ENCODE measurements at regions not wholly inside any gene's neighbourhood (a gene's known extent, or its start where the extent isn't known, plus 50 kb on each side); places are given as distances from the start of the nearest gene placed in this dataset.

- TF ChIP-seq, protein P1, sequence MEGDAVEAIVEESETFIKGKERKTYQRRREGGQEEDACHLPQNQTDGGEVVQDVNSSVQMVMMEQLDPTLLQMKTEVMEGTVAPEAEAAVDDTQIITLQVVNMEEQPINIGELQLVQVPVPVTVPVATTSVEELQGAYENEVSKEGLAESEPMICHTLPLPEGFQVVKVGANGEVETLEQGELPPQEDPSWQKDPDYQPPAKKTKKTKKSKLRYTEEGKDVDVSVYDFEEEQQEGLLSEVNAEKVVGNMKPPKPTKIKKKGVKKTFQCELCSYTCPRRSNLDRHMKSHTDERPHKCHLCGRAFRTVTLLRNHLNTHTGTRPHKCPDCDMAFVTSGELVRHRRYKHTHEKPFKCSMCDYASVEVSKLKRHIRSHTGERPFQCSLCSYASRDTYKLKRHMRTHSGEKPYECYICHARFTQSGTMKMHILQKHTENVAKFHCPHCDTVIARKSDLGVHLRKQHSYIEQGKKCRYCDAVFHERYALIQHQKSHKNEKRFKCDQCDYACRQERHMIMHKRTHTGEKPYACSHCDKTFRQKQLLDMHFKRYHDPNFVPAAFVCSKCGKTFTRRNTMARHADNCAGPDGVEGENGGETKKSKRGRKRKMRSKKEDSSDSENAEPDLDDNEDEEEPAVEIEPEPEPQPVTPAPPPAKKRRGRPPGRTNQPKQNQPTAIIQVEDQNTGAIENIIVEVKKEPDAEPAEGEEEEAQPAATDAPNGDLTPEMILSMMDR (conservative IDR thresholded peaks at IDR 0.05; ENCODE audit: low read depth in 2 of 2): no peak
- TF ChIP-seq JUNB (IDR thresholded peaks at IDR 0.05; ENCODE audit: unreplicated experiment) (no peak), ZNF331 (CRISPR knock-in tag; IDR thresholded peaks at IDR 0.05; ENCODE audit: low read depth) (no peak), POLR2AphosphoS5 (IDR thresholded peaks at IDR 0.05; ENCODE audit: low read depth) (no peak), EZH2phosphoT487 (IDR thresholded peaks at IDR 0.05; ENCODE audit: unreplicated experiment) (no peak), CREB1 (CRISPR knock-in tag; IDR thresholded peaks at IDR 0.05; ENCODE audit: low read depth) (no peak), EZH2 (IDR thresholded peaks at IDR 0.05; ENCODE audit: low read depth, unreplicated experiment) (no peak), NANOG (IDR thresholded peaks at IDR 0.05; ENCODE audit: borderline replicate concordance) (no peak), STAT1 (IDR thresholded peaks at IDR 0.05; ENCODE audit: unreplicated experiment) (no peak), ZNF114 (CRISPR knock-in tag; IDR thresholded peaks at IDR 0.05) (no peak)
- TF ChIP-seq, protein P2, sequence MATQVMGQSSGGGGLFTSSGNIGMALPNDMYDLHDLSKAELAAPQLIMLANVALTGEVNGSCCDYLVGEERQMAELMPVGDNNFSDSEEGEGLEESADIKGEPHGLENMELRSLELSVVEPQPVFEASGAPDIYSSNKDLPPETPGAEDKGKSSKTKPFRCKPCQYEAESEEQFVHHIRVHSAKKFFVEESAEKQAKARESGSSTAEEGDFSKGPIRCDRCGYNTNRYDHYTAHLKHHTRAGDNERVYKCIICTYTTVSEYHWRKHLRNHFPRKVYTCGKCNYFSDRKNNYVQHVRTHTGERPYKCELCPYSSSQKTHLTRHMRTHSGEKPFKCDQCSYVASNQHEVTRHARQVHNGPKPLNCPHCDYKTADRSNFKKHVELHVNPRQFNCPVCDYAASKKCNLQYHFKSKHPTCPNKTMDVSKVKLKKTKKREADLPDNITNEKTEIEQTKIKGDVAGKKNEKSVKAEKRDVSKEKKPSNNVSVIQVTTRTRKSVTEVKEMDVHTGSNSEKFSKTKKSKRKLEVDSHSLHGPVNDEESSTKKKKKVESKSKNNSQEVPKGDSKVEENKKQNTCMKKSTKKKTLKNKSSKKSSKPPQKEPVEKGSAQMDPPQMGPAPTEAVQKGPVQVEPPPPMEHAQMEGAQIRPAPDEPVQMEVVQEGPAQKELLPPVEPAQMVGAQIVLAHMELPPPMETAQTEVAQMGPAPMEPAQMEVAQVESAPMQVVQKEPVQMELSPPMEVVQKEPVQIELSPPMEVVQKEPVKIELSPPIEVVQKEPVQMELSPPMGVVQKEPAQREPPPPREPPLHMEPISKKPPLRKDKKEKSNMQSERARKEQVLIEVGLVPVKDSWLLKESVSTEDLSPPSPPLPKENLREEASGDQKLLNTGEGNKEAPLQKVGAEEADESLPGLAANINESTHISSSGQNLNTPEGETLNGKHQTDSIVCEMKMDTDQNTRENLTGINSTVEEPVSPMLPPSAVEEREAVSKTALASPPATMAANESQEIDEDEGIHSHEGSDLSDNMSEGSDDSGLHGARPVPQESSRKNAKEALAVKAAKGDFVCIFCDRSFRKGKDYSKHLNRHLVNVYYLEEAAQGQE (IDR thresholded peaks at IDR 0.05; ENCODE audit: unreplicated experiment): no peak
- TF ChIP-seq, protein P3, sequence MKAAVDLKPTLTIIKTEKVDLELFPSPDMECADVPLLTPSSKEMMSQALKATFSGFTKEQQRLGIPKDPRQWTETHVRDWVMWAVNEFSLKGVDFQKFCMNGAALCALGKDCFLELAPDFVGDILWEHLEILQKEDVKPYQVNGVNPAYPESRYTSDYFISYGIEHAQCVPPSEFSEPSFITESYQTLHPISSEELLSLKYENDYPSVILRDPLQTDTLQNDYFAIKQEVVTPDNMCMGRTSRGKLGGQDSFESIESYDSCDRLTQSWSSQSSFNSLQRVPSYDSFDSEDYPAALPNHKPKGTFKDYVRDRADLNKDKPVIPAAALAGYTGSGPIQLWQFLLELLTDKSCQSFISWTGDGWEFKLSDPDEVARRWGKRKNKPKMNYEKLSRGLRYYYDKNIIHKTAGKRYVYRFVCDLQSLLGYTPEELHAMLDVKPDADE (IDR thresholded peaks at IDR 0.05): no peak
These were observed 109.5 kb upstream of the PIK3C3 start (continued) for GRCh38 chr18:41845563-41845962.

DNA sequence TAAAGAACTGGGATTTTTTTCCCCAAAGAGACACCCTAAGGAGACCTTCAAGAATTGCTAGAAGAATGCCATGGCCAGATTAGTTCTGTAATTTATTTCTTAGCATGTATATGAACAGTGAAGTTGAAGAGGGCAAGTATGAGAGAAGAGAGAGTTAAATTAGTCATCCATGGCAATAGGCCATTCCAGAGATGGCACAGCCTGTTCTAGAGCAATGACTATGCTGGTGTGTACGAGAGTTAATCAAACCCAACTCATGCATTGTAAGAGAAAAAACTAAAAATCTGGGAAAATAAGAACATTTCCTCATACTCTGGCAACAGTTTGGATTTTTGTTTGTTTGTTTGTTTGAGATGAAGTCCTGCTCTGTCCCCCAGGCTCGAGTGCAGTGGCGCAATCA lies 112.1 kb upstream of the PIK3C3 start:
- Mint-ChIP-seq H3K36me3 (ENCODE audit: low read depth) (no peaks in the 10 kb centered on the region), H3K27me3 (ENCODE audit: insufficient read depth, low read depth, poor library complexity) (no peaks in the 10 kb centered on the region), H3K9me3 (no peaks in the 10 kb centered on the region), H3K27ac (no peak overlapping the region), H3K4me1 (peaks cover 8% of the 10 kb centered on the region; the same call in 2 of the 3 replicates), H3K4me3 (no peak overlapping the region)
- H2AFZ ChIP-seq: no peak overlapping the region
- no peak overlapping the region for H3K4me2 ChIP-seq
- H3K4me3 ChIP-seq: no peak overlapping the region
- H3K9me2 ChIP-seq (ENCODE audit: insufficient read depth): 0 out of 2 replicates have a peak, but pooled peaks cover 2% of the 10 kb centered on the region
- no peaks in the 10 kb centered on the region for H3K27me3 ChIP-seq (ENCODE audit: insufficient read depth)
- TF ChIP-seq EZH2 (IDR thresholded peaks at IDR 0.05; ENCODE audit: low read depth, unreplicated experiment): no peak
- TF ChIP-seq, protein P2 (IDR thresholded peaks at IDR 0.05; ENCODE audit: unreplicated experiment): no peak
- no peak for TF ChIP-seq CREB1 (CRISPR knock-in tag; IDR thresholded peaks at IDR 0.05; ENCODE audit: low read depth)
- no peak for TF ChIP-seq ZNF331 (CRISPR knock-in tag; IDR thresholded peaks at IDR 0.05; ENCODE audit: low read depth)
- no peak for TF ChIP-seq STAT1 (IDR thresholded peaks at IDR 0.05; ENCODE audit: unreplicated experiment)
- TF ChIP-seq, protein P3 (IDR thresholded peaks at IDR 0.05): no peak
- TF ChIP-seq EZH2phosphoT487 (IDR thresholded peaks at IDR 0.05; ENCODE audit: unreplicated experiment): no peak
- TF ChIP-seq, protein P1 (conservative IDR thresholded peaks at IDR 0.05; ENCODE audit: low read depth in 2 of 2): no peak
- TF ChIP-seq POLR2AphosphoS5 (IDR thresholded peaks at IDR 0.05; ENCODE audit: low read depth): no peak
- TF ChIP-seq JUNB (IDR thresholded peaks at IDR 0.05; ENCODE audit: unreplicated experiment): no peak
- TF ChIP-seq ZNF114 (CRISPR knock-in tag; IDR thresholded peaks at IDR 0.05): no peak
- H3F3A ChIP-seq (replicated peaks; ENCODE audit: low read depth): no peaks in the 10 kb centered on the region
- H4K20me1 ChIP-seq (replicated peaks; ENCODE audit: insufficient read depth): no peaks in the 10 kb centered on the region
- peaks cover 7% of the 10 kb centered on the region for H3K4me1 ChIP-seq (ENCODE audit: insufficient read depth)
- H3K79me2 ChIP-seq (replicated peaks; ENCODE audit: insufficient read depth): no peaks in the 10 kb centered on the region
- DNase-seq (ENCODE audit: low spot score): no peak
- H3K27ac ChIP-seq (ENCODE audit: low read depth): no peak overlapping the region
- ATAC-seq: no peak
- no peaks in the 10 kb centered on the region for H3K36me3 ChIP-seq (ENCODE audit: insufficient read depth)

Data from GM23338 (cell line).